Vagina (tissue), 2 donors: ENCODE measurements at regions not wholly inside any gene's neighbourhood (a gene's known extent, or its start where the extent isn't known, plus 50 kb on each side); places are given as distances from the start of the nearest gene placed in this dataset.

Source experiments
- DNase-seq, 2 donors: peaks; one replicate each; pipeline ENCODE4 v3.0.0-alpha.2; 2017; ENCODE audit errors: extremely low spot score in 2 of 2
- H3K27ac ChIP-seq: fragments of 200-600 bp; sonication (generic); one replicate; pipeline ENCODE4 v1.5.1; 2019
- H3K27me3 ChIP-seq: fragments of 200-600 bp; sonication (generic); one replicate; pipeline ENCODE4 v1.5.1; 2019
- H3K36me3 ChIP-seq, 2 donors: fragments of 200-600 bp; sonication (generic); one replicate each; pipeline ENCODE4 v1.5.1; 2017 to 2019
- H3K4me1 ChIP-seq: fragments of 200-600 bp; sonication (generic); one replicate; pipeline ENCODE4 v1.5.1; 2019
- H3K4me3 ChIP-seq, 2 donors: fragments of 200-600 bp; sonication (generic); 1 replicate in 1 of 2; 2 replicates in 1 of 2; pipeline ENCODE4 v1.5.1; 2016 to 2019
- H3K9me3 ChIP-seq: fragments of 200-600 bp; sonication (generic); one replicate; pipeline ENCODE4 v1.5.1; 2019
- POLR2A ChIP-seq, 2 donors: fragments of 450-650 bp; IDR thresholded peaks; one replicate each; pipeline ENCODE4 v1.6.1; 2017; ENCODE audit warnings: antibody characterized with exemption in 2 of 2, mild to moderate bottlenecking in 2 of 2, moderate library complexity in 2 of 2
- POLR2AphosphoS5 ChIP-seq, 2 donors: sonication (generic); formaldehyde crosslinking; IDR thresholded peaks; one replicate each; pipeline ENCODE4 v1.9.0; 2017; ENCODE audit warnings: antibody characterized with exemption in 2 of 2, mild to moderate bottlenecking in 2 of 2, low read depth in 1 of 2; ENCODE audit not compliant: insufficient read depth in 1 of 2
- intact Hi-C: fragments of 100-400 bp; cut with DNase I; formaldehyde crosslinking; loops from one replicate; pipeline ENCODE4 v1.15.1; 2023
- TF ChIP-seq, protein P1 (sequence below), 3 experiments: fragments of 450-650 bp in 2 of 3; fragments of 200-600 bp in 1 of 3; sonication (generic) in 1 of 3; IDR thresholded peaks; one replicate each; pipeline ENCODE4 v1.5.1; 2017 to 2019; ENCODE audit warnings: antibody characterized with exemption in 3 of 3, mild to moderate bottlenecking in 2 of 3, moderate library complexity in 2 of 3

- Histone ChIP-seq H3K4me3 (no peak overlapping the region), H3K27me3 (no peaks in the 10 kb centered on the region), H3K27ac (no peak overlapping the region), H3K9me3 (no peaks in the 10 kb centered on the region), H3K4me1 (no peaks in the 10 kb centered on the region), H3K36me3 (no peaks in the 10 kb centered on the region)
- DNase-seq: no peak
- TF ChIP-seq POLR2A (IDR thresholded peaks at IDR 0.05) (no peak), POLR2AphosphoS5 (IDR thresholded peaks at IDR 0.05; ENCODE audit: insufficient read depth in 1 of 2, low read depth in 1 of 2) (no peak)
- TF ChIP-seq, protein P1, sequence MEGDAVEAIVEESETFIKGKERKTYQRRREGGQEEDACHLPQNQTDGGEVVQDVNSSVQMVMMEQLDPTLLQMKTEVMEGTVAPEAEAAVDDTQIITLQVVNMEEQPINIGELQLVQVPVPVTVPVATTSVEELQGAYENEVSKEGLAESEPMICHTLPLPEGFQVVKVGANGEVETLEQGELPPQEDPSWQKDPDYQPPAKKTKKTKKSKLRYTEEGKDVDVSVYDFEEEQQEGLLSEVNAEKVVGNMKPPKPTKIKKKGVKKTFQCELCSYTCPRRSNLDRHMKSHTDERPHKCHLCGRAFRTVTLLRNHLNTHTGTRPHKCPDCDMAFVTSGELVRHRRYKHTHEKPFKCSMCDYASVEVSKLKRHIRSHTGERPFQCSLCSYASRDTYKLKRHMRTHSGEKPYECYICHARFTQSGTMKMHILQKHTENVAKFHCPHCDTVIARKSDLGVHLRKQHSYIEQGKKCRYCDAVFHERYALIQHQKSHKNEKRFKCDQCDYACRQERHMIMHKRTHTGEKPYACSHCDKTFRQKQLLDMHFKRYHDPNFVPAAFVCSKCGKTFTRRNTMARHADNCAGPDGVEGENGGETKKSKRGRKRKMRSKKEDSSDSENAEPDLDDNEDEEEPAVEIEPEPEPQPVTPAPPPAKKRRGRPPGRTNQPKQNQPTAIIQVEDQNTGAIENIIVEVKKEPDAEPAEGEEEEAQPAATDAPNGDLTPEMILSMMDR (IDR thresholded peaks at IDR 0.05): no peak
- intact Hi-C loops: no loop called here
Observed at GRCh38 chr1:30253807-30254440, 469.5 kb downstream of the MATN1 start.

- no peak for DNase-seq
- Histone ChIP-seq H3K9me3 (no peaks in the 10 kb centered on the region), H3K4me1 (no peaks in the 10 kb centered on the region), H3K27me3 (no peaks in the 10 kb centered on the region), H3K27ac (no peak overlapping the region), H3K4me3 (no peak overlapping the region), H3K36me3 (no peaks in the 10 kb centered on the region)
- no peak for TF ChIP-seq POLR2A (IDR thresholded peaks at IDR 0.05)
- TF ChIP-seq, protein P1 (IDR thresholded peaks at IDR 0.05): no peak
- no peak for TF ChIP-seq POLR2AphosphoS5 (IDR thresholded peaks at IDR 0.05; ENCODE audit: insufficient read depth in 1 of 2, low read depth in 1 of 2)
- intact Hi-C loops: no loop called here
Observed at GRCh38 chr1:30253361-30253760, 470.0 kb downstream of the MATN1 start.

DNA sequence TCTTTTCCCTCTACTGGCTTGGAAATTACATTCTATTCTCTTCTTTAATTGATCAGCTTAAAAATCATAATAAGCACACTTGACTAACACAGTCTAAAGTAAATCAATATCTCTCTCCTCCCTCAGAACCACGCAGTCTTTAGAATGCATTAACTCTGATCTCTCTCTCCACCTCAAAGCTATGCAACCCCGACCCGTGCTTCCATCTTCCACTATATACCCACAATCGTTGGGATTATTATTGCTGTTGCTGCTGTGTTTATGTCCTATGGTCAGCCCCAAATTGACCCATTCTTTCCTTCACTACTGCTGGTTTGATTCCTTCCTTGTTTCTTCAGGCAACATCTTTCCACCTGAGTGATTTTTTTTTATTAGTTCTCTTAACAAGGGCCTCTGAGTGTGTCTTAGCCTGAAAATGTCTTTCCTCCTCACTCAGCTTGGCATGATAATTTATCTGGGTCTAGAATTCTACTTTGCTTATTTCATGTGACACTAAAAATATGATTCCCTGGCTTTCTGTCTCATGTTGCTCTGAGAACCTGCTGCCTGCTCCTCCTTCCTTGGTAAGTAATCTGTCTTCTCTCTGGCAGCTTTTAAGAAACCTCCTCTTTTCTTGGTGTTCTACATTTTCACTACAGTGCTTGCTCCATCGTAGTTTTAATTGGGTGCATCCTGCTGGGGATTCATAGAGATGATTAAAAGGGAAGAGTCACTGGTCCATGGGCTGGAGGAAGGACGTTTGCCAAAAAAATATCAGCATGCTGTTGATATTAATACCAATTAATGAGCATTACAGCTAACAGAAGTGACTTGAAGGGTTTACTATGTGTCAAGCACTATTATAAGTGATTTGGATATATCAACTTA, 472.2 kb downstream of the MATN1 start:
- H3K27ac ChIP-seq: no peak overlapping the region
- H3K27me3 ChIP-seq: no peaks in the 10 kb centered on the region
- intact Hi-C loops: no loop called here
- TF ChIP-seq POLR2A (IDR thresholded peaks at IDR 0.05) (no peak), POLR2AphosphoS5 (IDR thresholded peaks at IDR 0.05; ENCODE audit: insufficient read depth in 1 of 2, low read depth in 1 of 2) (no peak)
- TF ChIP-seq, protein P1 (IDR thresholded peaks at IDR 0.05): no peak
- no peaks in the 10 kb centered on the region for H3K36me3 ChIP-seq
- H3K4me1 ChIP-seq: no peaks in the 10 kb centered on the region
- no peak overlapping the region for H3K4me3 ChIP-seq
- DNase-seq: no peak
- no peaks in the 10 kb centered on the region for H3K9me3 ChIP-seq

DNA sequence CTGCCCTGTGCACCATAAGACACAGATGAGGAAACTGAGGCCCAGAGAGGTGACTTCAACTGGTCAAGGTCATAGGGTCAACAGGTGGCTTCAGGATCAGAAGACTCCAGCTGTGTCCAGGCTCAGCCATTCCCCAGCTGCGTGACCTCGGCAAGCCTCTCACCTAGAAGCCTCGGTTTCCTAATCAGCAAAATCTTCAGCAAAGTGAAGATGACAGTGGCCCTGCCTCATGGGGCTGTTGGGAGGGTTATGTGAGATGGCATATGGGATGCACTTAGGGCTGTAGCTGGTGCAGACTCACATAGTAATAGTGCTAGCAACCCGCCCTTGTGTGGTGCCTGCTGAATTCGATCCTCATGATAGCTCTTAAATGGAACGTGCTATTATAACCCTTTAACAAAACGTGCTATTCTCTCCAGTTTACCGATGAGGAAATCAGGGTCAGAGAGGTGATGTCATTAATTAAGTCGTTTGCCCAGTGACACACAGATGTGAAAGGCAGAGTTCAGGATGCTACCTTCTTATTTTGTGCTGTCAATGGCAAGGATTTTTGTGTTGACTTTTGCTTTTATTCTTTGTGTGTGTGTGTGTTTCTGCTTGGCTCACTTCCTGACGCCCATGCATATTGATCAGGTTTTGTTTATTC, 472.9 kb downstream of the MATN1 start:
- H3K27me3 ChIP-seq: no peaks in the 10 kb centered on the region

More for the DNA sequence above, 472.9 kb downstream of the MATN1 start:
- DNase-seq: no peak
- Histone ChIP-seq H3K9me3 (no peaks in the 10 kb centered on the region), H3K4me1 (no peaks in the 10 kb centered on the region), H3K27ac (no peak overlapping the region), H3K36me3 (no peaks in the 10 kb centered on the region), H3K4me3 (no peak overlapping the region)
- intact Hi-C loops: no loop called here
- TF ChIP-seq, protein P1 (IDR thresholded peaks at IDR 0.05): no peak
- TF ChIP-seq POLR2A (IDR thresholded peaks at IDR 0.05): no peak
- TF ChIP-seq POLR2AphosphoS5 (IDR thresholded peaks at IDR 0.05; ENCODE audit: insufficient read depth in 1 of 2, low read depth in 1 of 2): no peak
